Activated T-helper 1 cell treated with anti-CD3 and anti-CD28 coated beads, Interleukin-12 subunit alpha, Interleukin-12 subunit beta, Interleukin-2, Interleukin-4 antibody, amounts not matched to agents 30 ng/mL and 10 ng/mL and 1 ng/mL, durations not matched to agents 14 hours and 24 hours and 36 hours (primary cell): ENCODE measurements at regions not wholly inside any gene's neighbourhood (a gene's known extent, or its start where the extent isn't known, plus 50 kb on each side); places are given as distances from the start of the nearest gene placed in this dataset.

Experiments
- DNase-seq: peaks from one replicate; pipeline ENCODE4 v3.0.0; 2021; ENCODE audit warnings: low spot score
- H3K27ac Mint-ChIP-seq: one replicate; pipeline ENCODE4 v1.8.0; 2021; ENCODE audit warnings: mild to moderate bottlenecking, mixed read lengths
- H3K27me3 Mint-ChIP-seq: one replicate; pipeline ENCODE4 v1.8.0; 2022; ENCODE audit warnings: mild to moderate bottlenecking, moderate library complexity, mixed read lengths; ENCODE audit not compliant: insufficient read depth
- H3K36me3 Mint-ChIP-seq: one replicate; pipeline ENCODE4 v1.8.0; 2021; ENCODE audit warnings: low read depth, mixed read lengths
- H3K4me1 Mint-ChIP-seq: one replicate; pipeline ENCODE4 v1.8.0; 2021; ENCODE audit warnings: low read depth, mixed read lengths
- H3K4me3 Mint-ChIP-seq: one replicate; pipeline ENCODE4 v1.8.0; 2021; ENCODE audit warnings: mild to moderate bottlenecking, moderate library complexity, mixed read lengths
- H3K9me3 Mint-ChIP-seq: one replicate; pipeline ENCODE4 v1.8.0; 2021; ENCODE audit warnings: mixed read lengths
- intact Hi-C: fragments of 100-400 bp; cut with micrococcal nuclease; formaldehyde crosslinking; loops from one replicate; pipeline ENCODE4 v1.15.1; 2024

GRCh38 chr7:121774563-121774962 lies 98.4 kb upstream of the PTPRZ1 start:
- Mint-ChIP-seq H3K36me3 (no peaks in the 10 kb centered on the region), H3K4me3 (no peak overlapping the region), H3K27me3 (no peaks in the 10 kb centered on the region), H3K27ac (no peak overlapping the region), H3K4me1 (no peaks in the 10 kb centered on the region), H3K9me3 (no peaks in the 10 kb centered on the region)
- no peak for DNase-seq
- intact Hi-C loops: no loop called here

- Mint-ChIP-seq H3K9me3 (no peaks in the 10 kb centered on the region), H3K27ac (no peak overlapping the region), H3K4me3 (no peak overlapping the region), H3K4me1 (no peaks in the 10 kb centered on the region), H3K27me3 (no peaks in the 10 kb centered on the region), H3K36me3 (no peaks in the 10 kb centered on the region)
- intact Hi-C loops: no loop called here
- no peak for DNase-seq
Measured at GRCh38 chr7:121766676-121767075, 106.3 kb upstream of the PTPRZ1 start.

GRCh38 chr7:121761399-121761798 lies 111.6 kb upstream of the PTPRZ1 start:
- no peak overlapping the region for H3K27ac Mint-ChIP-seq
- no peaks in the 10 kb centered on the region for H3K4me1 Mint-ChIP-seq
- no peak overlapping the region for H3K4me3 Mint-ChIP-seq
- intact Hi-C loops: no loop called here
- H3K27me3 Mint-ChIP-seq: no peaks in the 10 kb centered on the region
- no peaks in the 10 kb centered on the region for H3K36me3 Mint-ChIP-seq
- no peak for DNase-seq
- H3K9me3 Mint-ChIP-seq: no peaks in the 10 kb centered on the region

- H3K9me3 Mint-ChIP-seq: no peaks in the 10 kb centered on the region
- H3K4me3 Mint-ChIP-seq: no peak overlapping the region
- no peak for DNase-seq
- intact Hi-C loops: no loop called here
- no peaks in the 10 kb centered on the region for H3K36me3 Mint-ChIP-seq
- no peaks in the 10 kb centered on the region for H3K4me1 Mint-ChIP-seq
- H3K27ac Mint-ChIP-seq: no peak overlapping the region
- H3K27me3 Mint-ChIP-seq: peaks cover 2% of the 10 kb centered on the region
Measured at GRCh38 chr7:121755818-121756552, 117.0 kb upstream of the PTPRZ1 start.

GRCh38 chr7:121755286-121755685 lies 117.7 kb upstream of the PTPRZ1 start:
- intact Hi-C loops: no loop called here
- DNase-seq: no peak
- no peaks in the 10 kb centered on the region for H3K36me3 Mint-ChIP-seq
- no peak overlapping the region for H3K4me3 Mint-ChIP-seq
- H3K27ac Mint-ChIP-seq: no peak overlapping the region
- no peaks in the 10 kb centered on the region for H3K9me3 Mint-ChIP-seq
- peaks cover 2% of the 10 kb centered on the region for H3K27me3 Mint-ChIP-seq
- H3K4me1 Mint-ChIP-seq: no peaks in the 10 kb centered on the region

GRCh38 chr7:121753944-121754343 lies 119.0 kb upstream of the PTPRZ1 start:
- Mint-ChIP-seq H3K4me3 (no peak overlapping the region), H3K9me3 (no peaks in the 10 kb centered on the region), H3K27me3 (peaks cover 2% of the 10 kb centered on the region), H3K4me1 (no peaks in the 10 kb centered on the region), H3K36me3 (no peaks in the 10 kb centered on the region), H3K27ac (no peak overlapping the region)
- no peak for DNase-seq
- intact Hi-C loops: loop anchor here (2.0 kb wide), 1 partner anchor 241 kb away; no protein-coding TSS in a partner anchor

- H3K27me3 Mint-ChIP-seq: peaks cover 2% of the 10 kb centered on the region
- intact Hi-C loops: loop anchor here (2.0 kb wide), 1 partner anchor 242 kb away; no protein-coding TSS in a partner anchor
- no peaks in the 10 kb centered on the region for H3K9me3 Mint-ChIP-seq
- H3K4me1 Mint-ChIP-seq: no peaks in the 10 kb centered on the region
- DNase-seq: no peak
- H3K36me3 Mint-ChIP-seq: no peaks in the 10 kb centered on the region
- H3K27ac Mint-ChIP-seq: no peak overlapping the region
- H3K4me3 Mint-ChIP-seq: no peak overlapping the region
Measured at GRCh38 chr7:121752706-121753105, 120.3 kb upstream of the PTPRZ1 start.

- intact Hi-C loops: no loop called here
- no peaks in the 10 kb centered on the region for H3K9me3 Mint-ChIP-seq
- DNase-seq: no peak
- no peak overlapping the region for H3K4me3 Mint-ChIP-seq
- no peaks in the 10 kb centered on the region for H3K36me3 Mint-ChIP-seq
- no peaks in the 10 kb centered on the region for H3K4me1 Mint-ChIP-seq
- peaks cover 5% of the 10 kb centered on the region for H3K27me3 Mint-ChIP-seq
- no peak overlapping the region for H3K27ac Mint-ChIP-seq
Measured at GRCh38 chr7:121748546-121748945, 124.4 kb upstream of the PTPRZ1 start.

- H3K4me1 Mint-ChIP-seq: no peaks in the 10 kb centered on the region
- peaks cover 3% of the 10 kb centered on the region for H3K27me3 Mint-ChIP-seq
- intact Hi-C loops: no loop called here
- H3K4me3 Mint-ChIP-seq: no peak overlapping the region
- H3K9me3 Mint-ChIP-seq: no peaks in the 10 kb centered on the region
- no peak for DNase-seq
- no peaks in the 10 kb centered on the region for H3K36me3 Mint-ChIP-seq
- no peak overlapping the region for H3K27ac Mint-ChIP-seq
Measured at GRCh38 chr7:121745856-121746255, 127.1 kb upstream of the PTPRZ1 start.

GRCh38 chr7:121744877-121745276 lies 128.1 kb upstream of the PTPRZ1 start:
- DNase-seq: no peak
- no peaks in the 10 kb centered on the region for H3K36me3 Mint-ChIP-seq
- H3K27me3 Mint-ChIP-seq: peaks cover 3% of the 10 kb centered on the region
- intact Hi-C loops: no loop called here
- no peaks in the 10 kb centered on the region for H3K4me1 Mint-ChIP-seq
- no peak overlapping the region for H3K27ac Mint-ChIP-seq
- H3K9me3 Mint-ChIP-seq: no peaks in the 10 kb centered on the region
- no peak overlapping the region for H3K4me3 Mint-ChIP-seq

GRCh38 chr7:121744319-121744718 lies 128.6 kb upstream of the PTPRZ1 start:
- no peak overlapping the region for H3K4me3 Mint-ChIP-seq
- H3K27me3 Mint-ChIP-seq: peaks cover 3% of the 10 kb centered on the region
- H3K27ac Mint-ChIP-seq: no peak overlapping the region
- intact Hi-C loops: no loop called here
- no peak for DNase-seq
- H3K9me3 Mint-ChIP-seq: no peaks in the 10 kb centered on the region
- no peaks in the 10 kb centered on the region for H3K4me1 Mint-ChIP-seq
- no peaks in the 10 kb centered on the region for H3K36me3 Mint-ChIP-seq

GRCh38 chr7:121741896-121742295 lies 131.1 kb upstream of the PTPRZ1 start:
- intact Hi-C loops: no loop called here
- no peak overlapping the region for H3K27ac Mint-ChIP-seq
- no peaks in the 10 kb centered on the region for H3K9me3 Mint-ChIP-seq
- H3K4me1 Mint-ChIP-seq: no peaks in the 10 kb centered on the region
- no peaks in the 10 kb centered on the region for H3K36me3 Mint-ChIP-seq
- no peak for DNase-seq
- H3K27me3 Mint-ChIP-seq: peaks cover 3% of the 10 kb centered on the region
- H3K4me3 Mint-ChIP-seq: no peak overlapping the region

- intact Hi-C loops: no loop called here
- Mint-ChIP-seq H3K36me3 (no peaks in the 10 kb centered on the region), H3K27ac (no peak overlapping the region), H3K9me3 (no peaks in the 10 kb centered on the region), H3K4me1 (no peaks in the 10 kb centered on the region), H3K27me3 (peaks cover 3% of the 10 kb centered on the region), H3K4me3 (no peak overlapping the region)
- no peak for DNase-seq
Measured at GRCh38 chr7:121739465-121739864, 133.5 kb upstream of the PTPRZ1 start.

GRCh38 chr7:121730869-121731268 lies 142.1 kb upstream of the PTPRZ1 start:
- H3K4me3 Mint-ChIP-seq: no peak overlapping the region
- H3K27me3 Mint-ChIP-seq: no peaks in the 10 kb centered on the region
- peaks cover 8% of the 10 kb centered on the region for H3K9me3 Mint-ChIP-seq
- intact Hi-C loops: no loop called here
- no peak for DNase-seq
- no peaks in the 10 kb centered on the region for H3K36me3 Mint-ChIP-seq
- H3K4me1 Mint-ChIP-seq: no peaks in the 10 kb centered on the region
- H3K27ac Mint-ChIP-seq: no peak overlapping the region
